ENCODE measurements at regions not wholly inside any gene's neighbourhood (a gene's known extent, or its start where the extent isn't known, plus 50 kb on each side); places are given as distances from the start of the nearest gene placed in this dataset.

DNA sequence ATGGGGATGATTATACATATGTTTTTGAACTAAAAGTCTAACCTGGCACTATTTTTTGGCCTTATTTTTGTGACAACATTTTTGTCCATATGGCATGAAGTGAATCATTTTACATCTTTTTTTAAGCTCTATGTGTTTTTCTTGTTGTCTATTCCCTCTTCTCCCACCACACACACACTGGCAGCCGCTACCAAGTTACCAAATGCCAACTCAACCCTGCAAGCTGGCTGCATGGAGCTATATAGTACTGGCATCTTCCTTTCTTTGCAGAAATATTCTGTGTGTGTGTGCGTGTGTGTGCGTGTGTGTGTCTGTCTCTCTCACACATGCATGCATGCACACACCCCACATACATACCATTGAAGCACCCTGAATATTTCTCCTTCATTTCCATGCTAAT is 278.9 kb upstream of the SOX5 start:
- Histone ChIP-seq H3K4me1 (ENCODE audit: control insufficient read depth, insufficient read depth, low read length) (no peaks in the 10 kb centered on the region), H3K27ac (ENCODE audit: low read length) (no peak overlapping the region), H3K9me3 (ENCODE audit: control insufficient read depth in 2 of 2, low read length in 2 of 2) (no peaks in the 10 kb centered on the region), H3K27me3 (ENCODE audit: control insufficient read depth in 1 of 2, insufficient read depth in 2 of 2, low read length in 2 of 2) (no peaks in the 10 kb centered on the region), H3K4me3 (ENCODE audit: low read length in 2 of 2) (no peak overlapping the region), H3K36me3 (ENCODE audit: control insufficient read depth in 2 of 2, insufficient read depth in 2 of 2, low read length in 2 of 2) (no peaks in the 10 kb centered on the region), H3K9ac (ENCODE audit: low read length in 2 of 2) (no peak overlapping the region)

DNA sequence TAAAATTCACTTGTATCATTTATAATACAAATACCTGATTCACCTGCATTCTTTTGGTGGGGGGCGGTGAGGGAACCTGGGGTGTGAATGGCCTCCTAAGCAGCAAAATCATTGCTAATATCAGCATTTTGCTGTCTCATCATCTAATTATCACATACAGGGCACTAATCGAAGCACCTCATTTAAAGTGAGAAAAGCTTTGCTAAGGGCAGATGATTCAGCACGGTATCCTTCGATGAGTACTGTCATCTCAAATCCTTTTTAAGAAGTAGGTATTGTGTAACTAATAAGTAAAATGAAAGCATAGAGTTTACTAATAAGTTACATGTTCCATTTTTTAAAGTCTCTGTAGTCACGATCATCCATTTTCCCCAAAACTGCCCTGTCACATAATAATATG is 278.1 kb upstream of the SOX5 start:
- no peaks in the 10 kb centered on the region for H3K9me3 ChIP-seq (ENCODE audit: control insufficient read depth in 2 of 2, low read length in 2 of 2)
- no peaks in the 10 kb centered on the region for H3K4me1 ChIP-seq (ENCODE audit: control insufficient read depth, insufficient read depth, low read length)
- H3K4me3 ChIP-seq (ENCODE audit: low read length in 2 of 2) = no peak overlapping the region
- no peaks in the 10 kb centered on the region for H3K36me3 ChIP-seq (ENCODE audit: control insufficient read depth in 2 of 2, insufficient read depth in 2 of 2, low read length in 2 of 2)
- H3K9ac ChIP-seq (ENCODE audit: low read length in 2 of 2) = no peak overlapping the region
- H3K27me3 ChIP-seq (ENCODE audit: control insufficient read depth in 1 of 2, insufficient read depth in 2 of 2, low read length in 2 of 2) = no peaks in the 10 kb centered on the region
- H3K27ac ChIP-seq (ENCODE audit: low read length) = no peak overlapping the region

DNA sequence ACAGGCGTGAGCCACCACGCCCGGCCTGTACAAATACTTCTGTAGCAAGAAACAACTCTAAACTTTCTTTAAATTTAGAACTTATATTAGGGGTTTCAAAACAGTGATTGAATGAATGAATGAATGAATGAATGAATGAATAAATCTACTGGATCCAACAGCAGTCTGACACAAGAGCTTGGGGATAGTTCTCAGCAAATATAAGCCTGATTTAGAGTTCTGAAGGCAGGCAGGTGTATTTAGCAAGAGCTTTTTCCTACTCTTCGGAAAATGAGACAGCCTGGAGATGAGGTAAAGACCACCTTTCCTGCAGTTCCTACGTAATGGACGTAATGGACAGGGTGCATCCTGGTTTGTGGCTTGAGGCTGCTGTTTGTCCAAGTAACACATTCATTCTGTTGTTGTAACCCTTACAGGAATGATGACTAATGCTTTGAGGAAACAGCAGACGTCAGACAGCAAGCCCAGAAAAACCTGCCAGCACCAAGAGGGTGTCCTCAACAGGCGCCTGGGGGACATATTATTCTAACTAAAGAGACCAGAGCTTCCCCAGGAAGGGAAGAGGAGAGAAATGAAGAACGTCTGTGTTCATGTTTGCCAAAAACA is 277.4 kb upstream of the SOX5 start:
- no peak overlapping the region for H3K4me3 ChIP-seq (ENCODE audit: low read length in 2 of 2)
- no peaks in the 10 kb centered on the region for H3K36me3 ChIP-seq (ENCODE audit: control insufficient read depth in 2 of 2, insufficient read depth in 2 of 2, low read length in 2 of 2)
- no peaks in the 10 kb centered on the region for H3K4me1 ChIP-seq (ENCODE audit: control insufficient read depth, insufficient read depth, low read length)
- no peaks in the 10 kb centered on the region for H3K27me3 ChIP-seq (ENCODE audit: control insufficient read depth in 1 of 2, insufficient read depth in 2 of 2, low read length in 2 of 2)
- no peak overlapping the region for H3K27ac ChIP-seq (ENCODE audit: low read length)
- no peak overlapping the region for H3K9ac ChIP-seq (ENCODE audit: low read length in 2 of 2)
- no peaks in the 10 kb centered on the region for H3K9me3 ChIP-seq (ENCODE audit: control insufficient read depth in 2 of 2, low read length in 2 of 2)

DNA sequence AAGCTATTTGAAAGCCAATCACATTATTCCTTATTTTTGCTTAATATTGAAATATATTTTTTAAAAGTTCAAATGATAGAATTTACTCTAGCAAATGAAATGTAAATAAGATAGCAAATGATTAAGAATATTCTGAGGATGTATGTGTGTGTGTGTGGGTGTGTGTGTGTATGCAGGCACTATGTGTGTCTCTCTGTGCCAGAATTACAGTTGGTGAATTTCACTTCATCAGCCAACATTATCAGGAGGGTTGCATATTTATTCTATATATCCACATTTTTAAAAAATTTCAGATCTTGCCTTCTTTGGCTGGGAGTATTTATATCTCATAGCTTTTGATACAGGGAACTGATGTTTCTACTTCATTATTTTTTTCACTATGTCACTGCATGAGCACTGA is 274.9 kb upstream of the SOX5 start:
- no peaks in the 10 kb centered on the region for H3K36me3 ChIP-seq (ENCODE audit: control insufficient read depth in 2 of 2, insufficient read depth in 2 of 2, low read length in 2 of 2)
- no peak overlapping the region for H3K27ac ChIP-seq (ENCODE audit: low read length)
- no peaks in the 10 kb centered on the region for H3K9me3 ChIP-seq (ENCODE audit: control insufficient read depth in 2 of 2, low read length in 2 of 2)
- no peak overlapping the region for H3K4me3 ChIP-seq (ENCODE audit: low read length in 2 of 2)
- no peaks in the 10 kb centered on the region for H3K4me1 ChIP-seq (ENCODE audit: control insufficient read depth, insufficient read depth, low read length)
- H3K27me3 ChIP-seq (ENCODE audit: control insufficient read depth in 1 of 2, insufficient read depth in 2 of 2, low read length in 2 of 2) = no peaks in the 10 kb centered on the region
- no peak overlapping the region for H3K9ac ChIP-seq (ENCODE audit: low read length in 2 of 2)

DNA sequence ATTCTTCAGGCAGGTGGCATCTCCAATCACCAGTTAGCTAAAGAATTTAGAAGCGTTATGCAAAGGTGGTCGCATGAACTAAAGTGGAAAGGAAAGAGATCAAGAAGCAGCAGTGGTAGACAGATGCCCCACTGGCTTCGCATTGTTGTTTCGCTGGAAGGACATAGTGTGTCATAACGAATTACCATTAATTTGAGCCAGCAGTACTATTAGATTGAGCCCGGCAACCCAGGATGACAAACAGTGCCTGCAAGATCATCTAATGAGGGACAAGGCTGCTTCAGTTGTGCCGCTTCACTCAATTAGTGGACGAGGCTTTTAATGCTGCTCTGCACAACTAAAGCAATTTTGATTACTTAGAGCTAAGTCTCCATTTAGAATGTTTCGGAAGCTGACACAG is 274.5 kb upstream of the SOX5 start:
- H3K9me3 ChIP-seq (ENCODE audit: control insufficient read depth in 2 of 2, low read length in 2 of 2) = no peaks in the 10 kb centered on the region
- no peak overlapping the region for H3K27ac ChIP-seq (ENCODE audit: low read length)
- H3K4me1 ChIP-seq (ENCODE audit: control insufficient read depth, insufficient read depth, low read length) = no peaks in the 10 kb centered on the region
- no peak overlapping the region for H3K9ac ChIP-seq (ENCODE audit: low read length in 2 of 2)
- no peaks in the 10 kb centered on the region for H3K27me3 ChIP-seq (ENCODE audit: control insufficient read depth in 1 of 2, insufficient read depth in 2 of 2, low read length in 2 of 2)
- H3K36me3 ChIP-seq (ENCODE audit: control insufficient read depth in 2 of 2, insufficient read depth in 2 of 2, low read length in 2 of 2) = no peaks in the 10 kb centered on the region
- H3K4me3 ChIP-seq (ENCODE audit: low read length in 2 of 2) = no peak overlapping the region

DNA sequence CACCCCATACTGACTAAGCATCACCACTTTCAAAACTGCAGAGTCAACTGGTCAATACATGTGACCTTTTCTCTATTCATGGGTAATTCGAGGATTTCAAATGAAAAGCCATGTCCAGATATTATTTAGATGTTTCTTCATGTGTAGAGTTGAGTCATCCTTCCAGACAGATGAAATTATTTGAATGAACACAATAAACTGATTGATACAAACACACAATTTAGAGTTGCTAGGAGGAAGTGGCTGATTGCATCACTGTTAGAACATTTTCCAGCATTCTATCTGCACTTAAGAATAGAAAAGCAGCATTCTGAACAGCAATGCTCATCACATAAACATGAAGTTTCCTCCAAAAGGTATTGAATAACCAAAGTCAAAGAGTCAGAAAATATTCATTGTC is 273.5 kb upstream of the SOX5 start:
- H3K27ac ChIP-seq (ENCODE audit: low read length) = no peak overlapping the region

DNA sequence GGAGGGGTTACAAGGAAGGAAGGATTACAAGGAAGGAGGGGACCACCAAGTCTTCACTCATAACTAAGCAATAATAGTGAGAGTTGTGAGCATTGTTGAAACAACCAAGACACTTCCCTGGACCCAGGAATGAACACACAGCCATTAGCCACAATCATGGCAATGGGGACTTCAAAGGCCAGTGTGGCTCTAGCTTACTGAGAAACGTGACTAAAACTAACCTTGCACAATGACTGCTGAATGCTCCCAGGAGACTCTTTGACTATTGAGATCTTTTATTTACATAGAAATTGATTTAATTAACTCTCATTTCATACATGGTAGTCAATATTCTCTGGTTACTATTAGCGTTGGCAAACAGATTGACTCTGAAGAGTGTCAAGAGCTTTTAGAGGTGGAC is 263.0 kb upstream of the SOX5 start:
- Histone ChIP-seq H3K27ac (ENCODE audit: low read length) (no peak overlapping the region), H3K36me3 (ENCODE audit: control insufficient read depth in 2 of 2, insufficient read depth in 2 of 2, low read length in 2 of 2) (no peaks in the 10 kb centered on the region), H3K9ac (ENCODE audit: low read length in 2 of 2) (no peak overlapping the region), H3K9me3 (ENCODE audit: control insufficient read depth in 2 of 2, low read length in 2 of 2) (no peaks in the 10 kb centered on the region), H3K27me3 (ENCODE audit: control insufficient read depth in 1 of 2, insufficient read depth in 2 of 2, low read length in 2 of 2) (no peaks in the 10 kb centered on the region), H3K4me3 (ENCODE audit: low read length in 2 of 2) (no peak overlapping the region), H3K4me1 (ENCODE audit: control insufficient read depth, insufficient read depth, low read length) (no peaks in the 10 kb centered on the region)

More for the DNA sequence above, 273.5 kb upstream of the SOX5 start:
- no peaks in the 10 kb centered on the region for H3K4me1 ChIP-seq (ENCODE audit: control insufficient read depth, insufficient read depth, low read length)
- no peak overlapping the region for H3K4me3 ChIP-seq (ENCODE audit: low read length in 2 of 2)
- no peaks in the 10 kb centered on the region for H3K36me3 ChIP-seq (ENCODE audit: control insufficient read depth in 2 of 2, insufficient read depth in 2 of 2, low read length in 2 of 2)
- no peak overlapping the region for H3K9ac ChIP-seq (ENCODE audit: low read length in 2 of 2)
- no peaks in the 10 kb centered on the region for H3K9me3 ChIP-seq (ENCODE audit: control insufficient read depth in 2 of 2, low read length in 2 of 2)
- no peaks in the 10 kb centered on the region for H3K27me3 ChIP-seq (ENCODE audit: control insufficient read depth in 1 of 2, insufficient read depth in 2 of 2, low read length in 2 of 2)

DNA sequence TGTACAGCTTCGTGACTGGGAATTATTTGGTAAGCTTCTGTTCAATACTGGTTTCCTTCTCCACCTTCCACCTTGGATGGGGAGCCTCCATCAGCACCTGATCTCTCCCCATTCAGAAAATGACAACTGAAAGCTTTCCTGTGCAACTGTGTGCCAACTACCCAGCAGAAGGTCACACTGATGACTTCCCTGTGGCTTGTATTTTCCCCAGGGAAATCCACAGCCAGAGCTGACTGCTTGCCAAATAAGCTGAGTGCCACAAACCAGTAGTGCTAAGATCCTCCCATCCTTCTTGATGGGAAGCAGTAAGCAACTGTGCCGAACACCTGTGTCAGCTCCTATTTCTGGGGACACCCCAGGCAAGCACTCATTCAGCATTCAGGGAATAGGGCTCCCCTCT is 257.2 kb upstream of the SOX5 start:
- Histone ChIP-seq H3K4me1 (ENCODE audit: control insufficient read depth, insufficient read depth, low read length) (no peaks in the 10 kb centered on the region), H3K36me3 (ENCODE audit: control insufficient read depth in 2 of 2, insufficient read depth in 2 of 2, low read length in 2 of 2) (no peaks in the 10 kb centered on the region), H3K4me3 (ENCODE audit: low read length in 2 of 2) (no peak overlapping the region), H3K27me3 (ENCODE audit: control insufficient read depth in 1 of 2, insufficient read depth in 2 of 2, low read length in 2 of 2) (no peaks in the 10 kb centered on the region), H3K27ac (ENCODE audit: low read length) (no peak overlapping the region), H3K9me3 (ENCODE audit: control insufficient read depth in 2 of 2, low read length in 2 of 2) (no peaks in the 10 kb centered on the region), H3K9ac (ENCODE audit: low read length in 2 of 2) (no peak overlapping the region)

DNA sequence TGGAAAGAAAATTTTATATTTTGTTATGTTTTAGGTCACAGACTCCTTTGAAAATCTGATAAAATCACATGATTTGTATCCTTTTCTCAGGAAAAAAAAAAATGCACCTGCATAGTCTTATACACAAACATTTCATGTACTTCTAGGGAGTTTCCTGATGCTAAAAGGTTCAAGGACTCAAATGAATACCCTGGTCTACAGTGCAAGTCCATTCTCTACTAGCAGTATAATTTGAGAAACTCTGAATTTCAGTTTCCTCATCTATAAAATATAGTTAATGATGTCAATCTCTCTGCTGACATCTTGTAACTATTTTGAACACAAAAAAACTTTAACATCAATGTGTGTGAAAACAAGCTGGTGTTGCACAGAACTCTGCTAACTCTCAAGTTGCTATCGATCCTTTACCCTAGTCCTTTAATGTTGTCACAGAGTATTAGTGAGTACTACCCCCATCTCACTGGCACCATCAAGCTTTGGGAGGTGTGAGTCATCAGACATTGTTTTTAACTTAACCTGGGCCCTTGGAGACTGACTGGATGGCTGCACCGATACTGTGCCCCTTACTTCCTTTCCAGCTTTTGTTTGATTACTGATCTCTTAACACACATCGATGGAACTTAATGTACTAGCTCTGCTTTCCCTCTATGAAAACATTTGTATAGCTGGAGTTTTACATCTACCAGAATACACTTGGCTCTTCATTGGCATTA is 251.9 kb upstream of the SOX5 start:
- Histone ChIP-seq H3K27me3 (ENCODE audit: control insufficient read depth in 1 of 2, insufficient read depth in 2 of 2, low read length in 2 of 2) (no peaks in the 10 kb centered on the region), H3K9ac (ENCODE audit: low read length in 2 of 2) (no peak overlapping the region)

DNA sequence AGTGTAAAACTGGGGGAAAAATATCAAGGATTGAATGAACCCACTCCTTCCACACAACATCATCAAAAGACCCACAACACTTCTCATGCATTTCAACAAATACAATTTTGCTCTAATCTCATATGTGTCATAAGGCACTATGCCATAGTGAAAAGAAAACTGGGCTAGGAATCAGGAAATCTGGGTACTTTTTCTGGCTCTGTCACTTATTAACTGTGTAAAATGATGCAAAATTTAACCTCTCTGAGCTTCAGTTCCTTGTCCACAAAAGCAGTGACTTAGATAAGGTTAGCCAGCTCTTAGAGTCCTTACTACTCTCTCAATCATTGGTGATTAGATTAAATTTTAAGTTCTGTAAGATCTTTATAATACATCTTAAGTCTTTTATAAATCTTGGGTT is 250.5 kb upstream of the SOX5 start:
- Histone ChIP-seq H3K4me1 (ENCODE audit: control insufficient read depth, insufficient read depth, low read length) (no peaks in the 10 kb centered on the region), H3K36me3 (ENCODE audit: control insufficient read depth in 2 of 2, insufficient read depth in 2 of 2, low read length in 2 of 2) (no peaks in the 10 kb centered on the region), H3K9ac (ENCODE audit: low read length in 2 of 2) (no peak overlapping the region), H3K27me3 (ENCODE audit: control insufficient read depth in 1 of 2, insufficient read depth in 2 of 2, low read length in 2 of 2) (no peaks in the 10 kb centered on the region), H3K4me3 (ENCODE audit: low read length in 2 of 2) (no peak overlapping the region), H3K27ac (ENCODE audit: low read length) (no peak overlapping the region), H3K9me3 (ENCODE audit: control insufficient read depth in 2 of 2, low read length in 2 of 2) (no peaks in the 10 kb centered on the region)

More for the DNA sequence above, 251.9 kb upstream of the SOX5 start:
- Histone ChIP-seq H3K4me3 (ENCODE audit: low read length in 2 of 2) (no peak overlapping the region), H3K27ac (ENCODE audit: low read length) (no peak overlapping the region), H3K9me3 (ENCODE audit: control insufficient read depth in 2 of 2, low read length in 2 of 2) (no peaks in the 10 kb centered on the region), H3K4me1 (ENCODE audit: control insufficient read depth, insufficient read depth, low read length) (no peaks in the 10 kb centered on the region), H3K36me3 (ENCODE audit: control insufficient read depth in 2 of 2, insufficient read depth in 2 of 2, low read length in 2 of 2) (no peaks in the 10 kb centered on the region)

DNA sequence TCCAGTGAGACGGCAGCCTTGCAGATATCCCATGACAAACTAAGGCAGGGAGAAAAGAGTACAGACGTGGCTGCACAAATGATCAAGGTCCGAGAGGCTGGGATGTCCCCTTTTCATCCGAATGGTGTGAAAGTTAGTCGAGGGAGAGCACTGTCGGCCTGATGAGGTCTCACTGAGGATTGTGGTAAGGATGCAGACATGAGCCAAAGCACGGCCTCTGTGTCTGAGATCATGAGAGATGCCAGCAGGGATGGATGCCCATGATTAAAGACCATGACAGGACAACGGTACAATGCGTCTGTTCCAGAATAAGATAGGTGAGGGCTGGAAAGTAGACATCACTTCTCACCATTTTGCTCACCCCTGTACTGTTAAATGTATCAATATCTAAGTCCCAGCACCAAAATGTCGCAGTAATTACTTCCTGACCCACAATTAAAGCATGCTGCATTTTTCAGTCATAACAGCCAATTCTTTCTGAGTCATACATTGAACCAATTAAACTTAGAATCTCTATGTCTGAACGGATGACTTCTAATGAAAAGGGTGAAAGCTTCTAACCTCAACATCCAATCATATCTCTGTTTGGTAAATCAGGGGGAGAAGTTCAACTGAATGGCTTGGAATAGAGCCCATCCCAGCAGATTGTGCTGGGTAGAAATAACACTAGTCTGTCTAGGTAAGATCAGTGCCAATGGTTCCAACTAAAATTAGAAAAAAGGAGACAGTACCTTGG is 249.6 kb upstream of the SOX5 start:
- no peak overlapping the region for H3K27ac ChIP-seq (ENCODE audit: low read length)
- H3K9ac ChIP-seq (ENCODE audit: low read length in 2 of 2) = no peak overlapping the region
- H3K4me3 ChIP-seq (ENCODE audit: low read length in 2 of 2) = no peak overlapping the region
- no peaks in the 10 kb centered on the region for H3K27me3 ChIP-seq (ENCODE audit: control insufficient read depth in 1 of 2, insufficient read depth in 2 of 2, low read length in 2 of 2)
- no peaks in the 10 kb centered on the region for H3K9me3 ChIP-seq (ENCODE audit: control insufficient read depth in 2 of 2, low read length in 2 of 2)
- H3K4me1 ChIP-seq (ENCODE audit: control insufficient read depth, insufficient read depth, low read length) = no peaks in the 10 kb centered on the region
- H3K36me3 ChIP-seq (ENCODE audit: control insufficient read depth in 2 of 2, insufficient read depth in 2 of 2, low read length in 2 of 2) = no peaks in the 10 kb centered on the region
